IMR-90 (cell line): ENCODE measurements at regions not wholly inside any gene's neighbourhood (a gene's known extent, or its start where the extent isn't known, plus 50 kb on each side); places are given as distances from the start of the nearest gene placed in this dataset.

ENCODE experiments used
- ATAC-seq: fragments of 200-7000 bp; cut with Tn5 transposase; 2 replicates; pipeline ENCODE4 v1.9.1; 2020; ENCODE audit warnings: low read depth, mild to moderate bottlenecking, moderate library complexity
- BruUV-seq: library from RNA; stranded (reverse); fragments of 400-500 nt; replicated peaks from 2 replicates; lab custom pipeline; 2021; lab: Mats Ljungman, UMichigan
- CTCF ChIA-PET: fragments of 300-600 bp; formaldehyde crosslinking; extraction: SDS; loops from one replicate; lab custom pipeline; 2021; ENCODE audit warnings: antibody characterized with exemption; lab: Yijun Ruan, JAX
- POLR2A ChIA-PET: fragments of 300-600 bp; sonication (Branson Sonifier 250); formaldehyde crosslinking; loops from one replicate; lab custom pipeline; 2022; ENCODE audit warnings: antibody characterized with exemption; ENCODE audit not compliant: unreplicated experiment; lab: Charles Lee
- DNase-seq: peaks from one replicate; pipeline ENCODE4 v3.0.0; 2013
- H2AFZ ChIP-seq: replicated peaks from 2 replicates; pipeline ENCODE3; 2013; ENCODE audit warnings: low read length, mild to moderate bottlenecking; ENCODE audit not compliant: poor library complexity
- H2AK5ac ChIP-seq: 2 replicates; pipeline ENCODE4 v1.6.1; 2013; ENCODE audit warnings: low read depth, low read length, inconsistent platforms
- H2AK9ac ChIP-seq: replicated peaks from 2 replicates; pipeline ENCODE3; 2013; ENCODE audit warnings: mild to moderate bottlenecking, low read depth, low read length, moderate library complexity; ENCODE audit not compliant: poor library complexity
- H2BK120ac ChIP-seq: 2 replicates; pipeline ENCODE4 v1.6.1; 2013; ENCODE audit warnings: low read depth, low read length, inconsistent platforms
- H2BK15ac ChIP-seq: 3 replicates; pipeline ENCODE4 v1.6.1; 2013; ENCODE audit warnings: low read depth, low read length, inconsistent platforms
- H2BK20ac ChIP-seq: 2 replicates; pipeline ENCODE4 v1.6.1; 2013; ENCODE audit warnings: low read depth, mild to moderate bottlenecking, inconsistent platforms, low read length, moderate library complexity
- H2BK5ac ChIP-seq: 2 replicates; pipeline ENCODE4 v1.6.1; 2013; ENCODE audit warnings: mild to moderate bottlenecking, low read depth, low read length, inconsistent platforms; ENCODE audit not compliant: poor library complexity, severe bottlenecking
- H3K14ac ChIP-seq: replicated peaks from 2 replicates; pipeline ENCODE4 v1.6.1; 2013; ENCODE audit warnings: low read depth, low read length, inconsistent platforms
- H3K18ac ChIP-seq: 2 replicates; pipeline ENCODE4 v1.6.1; 2013; ENCODE audit warnings: low read depth, low read length, control low read depth
- H3K23ac ChIP-seq: 2 replicates; pipeline ENCODE4 v1.6.1; 2013; ENCODE audit warnings: low read depth, low read length, inconsistent platforms
- H3K27ac ChIP-seq: 2 replicates; pipeline ENCODE4 v1.5.1; 2013; ENCODE audit warnings: mild to moderate bottlenecking, control low read depth, low read length; ENCODE audit not compliant: insufficient read depth
- H3K27me3 ChIP-seq: 2 replicates; pipeline ENCODE4 v1.6.1; 2013; ENCODE audit warnings: low read length; ENCODE audit not compliant: control insufficient read depth, insufficient read depth
- H3K36me3 ChIP-seq: 2 replicates; pipeline ENCODE4 v1.6.1; 2013; ENCODE audit warnings: low read length, mixed read lengths; ENCODE audit not compliant: control insufficient read depth, insufficient read depth
- H3K4ac ChIP-seq: 2 replicates; pipeline ENCODE4 v1.6.1; 2013; ENCODE audit warnings: low read depth, low read length, inconsistent platforms
- H3K4me1 ChIP-seq: 2 replicates; pipeline ENCODE4 v1.6.1; 2013; ENCODE audit warnings: low read length, mixed read lengths; ENCODE audit not compliant: control insufficient read depth, insufficient read depth
- H3K4me2 ChIP-seq: 2 replicates; pipeline ENCODE4 v1.6.1; 2013; ENCODE audit warnings: low read depth, mild to moderate bottlenecking, control low read depth, low read length, moderate library complexity
- H3K4me3 ChIP-seq: 2 replicates; pipeline ENCODE4 v1.5.1; 2013; ENCODE audit warnings: low read depth, mild to moderate bottlenecking, control low read depth, low read length, moderate library complexity; ENCODE audit not compliant: insufficient read depth
- H3K56ac ChIP-seq: 2 replicates; pipeline ENCODE4 v1.6.1; 2013; ENCODE audit warnings: low read length, inconsistent platforms; ENCODE audit not compliant: insufficient read depth; ENCODE audit errors: extremely low read depth
- H3K79me1 ChIP-seq, 2 experiments: 2 replicates each; pipeline ENCODE4 v1.6.1; 2013; ENCODE audit warnings: low read length in 2 of 2, inconsistent platforms in 1 of 2, low read depth in 1 of 2
- H3K9ac ChIP-seq: 2 replicates; pipeline ENCODE4 v1.6.1; 2013; ENCODE audit warnings: low read depth, low read length, control low read depth
- H3K9me1 ChIP-seq: 2 replicates; pipeline ENCODE4 v1.6.1; 2013; ENCODE audit warnings: low read length, inconsistent platforms; ENCODE audit not compliant: insufficient read depth
- H3K9me3 ChIP-seq: 2 replicates; pipeline ENCODE4 v1.6.1; 2013; ENCODE audit warnings: low read length; ENCODE audit not compliant: control insufficient read depth, insufficient read depth
- H4K20me1 ChIP-seq: 2 replicates; pipeline ENCODE4 v1.6.1; 2013; ENCODE audit warnings: low read length, inconsistent platforms; ENCODE audit not compliant: insufficient read depth
- H4K5ac ChIP-seq: 2 replicates; pipeline ENCODE4 v1.6.1; 2013; ENCODE audit warnings: mild to moderate bottlenecking, low read depth, low read length, control low read depth
- H4K8ac ChIP-seq, 2 experiments: 2 replicates each; pipeline ENCODE4 v1.6.1; 2013; ENCODE audit warnings: low read depth in 2 of 2, low read length in 2 of 2, control low read depth in 1 of 2, inconsistent platforms in 1 of 2
- H4K91ac ChIP-seq: 2 replicates; pipeline ENCODE4 v1.6.1; 2013; ENCODE audit warnings: low read depth, low read length, inconsistent platforms; ENCODE audit not compliant: insufficient read depth
- BHLHE40 ChIP-seq: fragments of 150-350 bp; IDR thresholded peaks from 2 replicates; pipeline ENCODE4 v1.6.1; 2016; ENCODE audit warnings: mild to moderate bottlenecking, low read depth, low read length
- CEBPB ChIP-seq: IDR thresholded peaks from 2 replicates; pipeline ENCODE4 v1.6.1; 2012; ENCODE audit warnings: low read depth, low read length, improper control_type of control experiment
- CHD1 ChIP-seq: IDR thresholded peaks from 2 replicates; pipeline ENCODE4 v1.6.1; 2012; ENCODE audit warnings: low read depth, low read length, improper control_type of control experiment
- CTCF ChIP-seq: conservative IDR thresholded peaks from 2 replicates; pipeline ENCODE4 v1.5.1; 2012; ENCODE audit warnings: mild to moderate bottlenecking, low read depth, low read length, improper control_type of control experiment
- ELK1 ChIP-seq: fragments of 150-350 bp; IDR thresholded peaks from 2 replicates; pipeline ENCODE4 v1.6.1; 2016; ENCODE audit warnings: low read depth, mild to moderate bottlenecking, low read length, moderate library complexity, borderline replicate concordance
- FOS ChIP-seq: fragments of 150-350 bp; IDR thresholded peaks from 2 replicates; pipeline ENCODE4 v1.6.1; 2016; ENCODE audit warnings: low read depth, low read length
- MAFK ChIP-seq: IDR thresholded peaks from 2 replicates; pipeline ENCODE4 v1.6.1; 2012; ENCODE audit warnings: low read depth, low read length, improper control_type of control experiment
- MAZ ChIP-seq: IDR thresholded peaks from 2 replicates; pipeline ENCODE4 v1.6.1; 2012; ENCODE audit warnings: low read depth, mild to moderate bottlenecking, low read length, improper control_type of control experiment, moderate library complexity, borderline replicate concordance
- MXI1 ChIP-seq: IDR thresholded peaks from 2 replicates; pipeline ENCODE4 v1.6.1; 2012; ENCODE audit warnings: low read depth, mild to moderate bottlenecking, low read length, moderate library complexity, borderline replicate concordance
- NFE2L2 ChIP-seq: fragments of 150-350 bp; IDR thresholded peaks from 2 replicates; pipeline ENCODE4 v1.6.1; 2016; ENCODE audit warnings: low read depth, mild to moderate bottlenecking, low read length
- POLR2A ChIP-seq: IDR thresholded peaks from 2 replicates; pipeline ENCODE4 v1.6.1; 2012; ENCODE audit warnings: mild to moderate bottlenecking, low read depth, low read length
- RAD21 ChIP-seq: IDR thresholded peaks from 2 replicates; pipeline ENCODE4 v1.6.1; 2012; ENCODE audit warnings: low read length, improper control_type of control experiment
- RCOR1 ChIP-seq: IDR thresholded peaks from 2 replicates; pipeline ENCODE4 v1.6.1; 2012; ENCODE audit warnings: mild to moderate bottlenecking, low read length, improper control_type of control experiment; ENCODE audit not compliant: insufficient replicate concordance
- RFX5 ChIP-seq: IDR thresholded peaks from 2 replicates; pipeline ENCODE4 v1.8.0; 2012; ENCODE audit warnings: low read depth, mild to moderate bottlenecking, low read length, moderate library complexity
- SMC3 ChIP-seq: fragments of 150-350 bp; IDR thresholded peaks from 2 replicates; pipeline ENCODE4 v1.6.1; 2016; ENCODE audit warnings: low read depth, mild to moderate bottlenecking, antibody characterized with exemption, low read length, moderate library complexity
- WGBS, 2 experiments: methylation state at CpG; one replicate each; pipeline versions ENCODE4 v1.1.5 to v1.1.7; 2013; ENCODE audit warnings: missing lambda C conversion rate in 2 of 2; ENCODE audit not compliant: insufficient read length in 1 of 2; ENCODE audit errors: extremely low coverage in 2 of 2; 5-methylcytosine and 5-hydroxymethylcytosine counted together
- dilution Hi-C: fragments of 300-500 bp; cut with HindIII; formaldehyde crosslinking; loops from one replicate; pipeline ENCODE4 v1.14.3; 2018; ENCODE audit warnings: low sequenced_read_pairs; ENCODE audit not compliant: unreplicated experiment
- in situ Hi-C: fragments of 300-500 bp; cut with MboI; formaldehyde crosslinking; loops from 3 replicates; pipeline ENCODE4 v1.14.3; 2019; ENCODE audit warnings: low sequenced_read_pairs, inconsistent platforms, mixed read lengths
- intact Hi-C: fragments of 100-400 bp; cut with micrococcal nuclease; formaldehyde crosslinking; loops from 2 replicates; pipeline ENCODE4 v1.10.0; 2022
- TF ChIP-seq, protein P1 (sequence below): fragments of 150-350 bp; IDR thresholded peaks from 2 replicates; pipeline ENCODE4 v1.6.1; 2017; ENCODE audit warnings: mild to moderate bottlenecking, antibody characterized with exemption, low read length, low read depth

- ChIA-PET POLR2A (no interaction called here), CTCF (no interaction called here)
- Histone ChIP-seq H3K18ac (no peak overlapping the region), H4K91ac (no peak overlapping the region), H2BK5ac (no peak overlapping the region), H4K8ac (no peak overlapping the region), H3K4me1 (no peaks in the 10 kb centered on the region), H3K56ac (no peak overlapping the region), H3K4ac (no peak overlapping the region), H2AK5ac (no peak overlapping the region), H3K36me3 (no peaks in the 10 kb centered on the region), H2BK15ac (no peak overlapping the region), H2AFZ (no peak overlapping the region), H3K79me1 (no peaks in the 10 kb centered on the region), H4K5ac (no peak overlapping the region), H3K4me2 (no peak overlapping the region), H3K9ac (no peak overlapping the region), H3K27ac (no peak overlapping the region), H2BK20ac (no peak overlapping the region), H3K9me1 (no peaks in the 10 kb centered on the region), H3K23ac (no peak overlapping the region), H3K4me3 (no peak overlapping the region), H2BK120ac (no peak overlapping the region), H4K20me1 (no peaks in the 10 kb centered on the region), H3K14ac (no peak overlapping the region), H3K27me3 (no peaks in the 10 kb centered on the region), H2AK9ac (no peak overlapping the region), H3K9me3 (peaks cover 23% of the 10 kb centered on the region)
- no CpG with 5 or more reads among the region's 5 CpGs for WGBS, 2 experiments
- no TSS peak for BruUV-seq
- in situ Hi-C loops = no loop called here
- TF ChIP-seq RFX5 (no peak), MAZ (no peak), POLR2A (no peak), RAD21 (no peak), CEBPB (no peak), ELK1 (no peak), FOS (no peak), BHLHE40 (no peak), CTCF (no peak), SMC3 (no peak), MAFK (no peak), CHD1 (no peak), NFE2L2 (no peak), MXI1 (no peak), RCOR1 (no peak)
- TF ChIP-seq, protein P1, sequence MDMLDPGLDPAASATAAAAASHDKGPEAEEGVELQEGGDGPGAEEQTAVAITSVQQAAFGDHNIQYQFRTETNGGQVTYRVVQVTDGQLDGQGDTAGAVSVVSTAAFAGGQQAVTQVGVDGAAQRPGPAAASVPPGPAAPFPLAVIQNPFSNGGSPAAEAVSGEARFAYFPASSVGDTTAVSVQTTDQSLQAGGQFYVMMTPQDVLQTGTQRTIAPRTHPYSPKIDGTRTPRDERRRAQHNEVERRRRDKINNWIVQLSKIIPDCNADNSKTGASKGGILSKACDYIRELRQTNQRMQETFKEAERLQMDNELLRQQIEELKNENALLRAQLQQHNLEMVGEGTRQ = no peak
- intact Hi-C loops = no loop called here
- DNase-seq = no peak
- dilution Hi-C loops = no loop called here
- no peak for ATAC-seq
Measured at GRCh38 chr12:126262829-126263228, 1197.6 kb downstream of the AACS start.
